ENCODE measurements at regions not wholly inside any gene's neighbourhood (a gene's known extent, or its start where the extent isn't known, plus 50 kb on each side); places are given as distances from the start of the nearest gene placed in this dataset.

DNA sequence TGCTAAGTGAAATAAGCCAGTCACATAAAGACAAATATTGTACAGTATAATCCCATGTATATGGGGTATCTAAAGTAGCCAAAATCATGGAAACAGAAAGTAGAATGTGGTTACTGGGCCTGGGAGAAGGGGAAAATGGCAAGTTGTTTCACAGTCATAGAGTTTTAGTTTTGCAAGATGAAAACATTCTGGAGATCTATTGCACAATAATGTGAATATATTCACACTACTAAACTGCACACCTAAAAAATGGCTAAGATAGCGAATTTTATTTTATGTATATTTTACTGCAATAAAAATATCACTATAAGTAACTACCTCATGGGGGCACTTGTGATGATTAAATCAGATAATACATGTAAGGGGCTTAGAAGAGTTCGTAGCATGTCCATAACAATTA lies 72.0 kb upstream of the ARHGAP32 start:
- no peak for TF ChIP-seq EP300 (IDR thresholded peaks at IDR 0.05)
- TF ChIP-seq, protein P1, sequence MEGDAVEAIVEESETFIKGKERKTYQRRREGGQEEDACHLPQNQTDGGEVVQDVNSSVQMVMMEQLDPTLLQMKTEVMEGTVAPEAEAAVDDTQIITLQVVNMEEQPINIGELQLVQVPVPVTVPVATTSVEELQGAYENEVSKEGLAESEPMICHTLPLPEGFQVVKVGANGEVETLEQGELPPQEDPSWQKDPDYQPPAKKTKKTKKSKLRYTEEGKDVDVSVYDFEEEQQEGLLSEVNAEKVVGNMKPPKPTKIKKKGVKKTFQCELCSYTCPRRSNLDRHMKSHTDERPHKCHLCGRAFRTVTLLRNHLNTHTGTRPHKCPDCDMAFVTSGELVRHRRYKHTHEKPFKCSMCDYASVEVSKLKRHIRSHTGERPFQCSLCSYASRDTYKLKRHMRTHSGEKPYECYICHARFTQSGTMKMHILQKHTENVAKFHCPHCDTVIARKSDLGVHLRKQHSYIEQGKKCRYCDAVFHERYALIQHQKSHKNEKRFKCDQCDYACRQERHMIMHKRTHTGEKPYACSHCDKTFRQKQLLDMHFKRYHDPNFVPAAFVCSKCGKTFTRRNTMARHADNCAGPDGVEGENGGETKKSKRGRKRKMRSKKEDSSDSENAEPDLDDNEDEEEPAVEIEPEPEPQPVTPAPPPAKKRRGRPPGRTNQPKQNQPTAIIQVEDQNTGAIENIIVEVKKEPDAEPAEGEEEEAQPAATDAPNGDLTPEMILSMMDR (IDR thresholded peaks at IDR 0.05), result no peak

Measured in ovary (tissue), 3 donors.